IPS-11a (cell line): ENCODE measurements at regions not wholly inside any gene's neighbourhood (a gene's known extent, or its start where the extent isn't known, plus 50 kb on each side); places are given as distances from the start of the nearest gene placed in this dataset.
"Not testable (repeated sequence)": the region's sequence is repeated elsewhere in the genome, so short reads cannot be mapped to it uniquely, and the experiment has no call there.

Experiments
- H3K4me3 ChIP-seq: one replicate; pipeline ENCODE4 v1.5.1; 2013; ENCODE audit warnings: low read depth, low read length, control low read depth

- H3K4me3 ChIP-seq = no peak overlapping the region
Observed at GRCh38 chr17:49898366-49899190, 50.7 kb upstream of the TAC4 start.

DNA sequence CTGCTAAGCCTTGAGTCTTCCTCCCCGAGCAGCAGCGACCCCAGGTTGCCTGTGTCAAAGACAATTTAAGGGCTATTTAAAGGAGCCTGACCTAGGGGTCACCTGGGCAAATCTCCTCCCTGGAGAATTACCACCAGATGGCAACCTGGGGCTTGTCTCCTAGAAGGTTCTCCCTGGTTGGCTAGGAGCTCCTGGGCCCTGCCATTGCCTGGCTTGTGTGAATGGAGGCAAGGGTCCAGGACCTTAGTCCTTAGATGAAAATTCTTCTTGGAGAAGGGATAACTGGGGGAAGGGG is 51.3 kb upstream of the TAC4 start:
- H3K4me3 ChIP-seq = no peak overlapping the region

DNA sequence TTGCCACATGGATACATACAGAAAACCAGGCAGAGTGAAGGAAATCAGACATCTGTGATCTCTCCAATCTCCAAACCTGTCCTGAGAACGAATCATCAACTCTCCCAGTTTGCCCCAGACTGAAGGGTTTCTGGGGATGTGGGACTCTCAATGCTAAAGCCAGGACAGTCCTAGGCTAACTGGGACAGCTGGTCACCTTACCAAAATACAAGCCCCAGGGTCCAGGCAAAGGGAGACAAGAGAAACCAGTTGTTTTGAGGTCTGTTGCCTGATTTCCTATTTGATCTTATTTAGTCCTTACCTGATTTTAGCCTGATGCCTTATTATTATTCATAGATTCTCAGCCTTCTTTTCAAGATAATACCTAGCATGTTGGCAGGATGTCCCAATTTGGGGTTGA is 51.7 kb upstream of the TAC4 start:
- no peak overlapping the region for H3K4me3 ChIP-seq

- H3K4me3 ChIP-seq = not testable (repeated sequence)
Observed at GRCh38 chr17:49900801-49901200, 52.9 kb upstream of the TAC4 start.

GRCh38 chr17:49901460-49902331 is 53.8 kb upstream of the TAC4 start:
- peak overlapping the region; percentile 25 for H3K4me3 ChIP-seq

DNA sequence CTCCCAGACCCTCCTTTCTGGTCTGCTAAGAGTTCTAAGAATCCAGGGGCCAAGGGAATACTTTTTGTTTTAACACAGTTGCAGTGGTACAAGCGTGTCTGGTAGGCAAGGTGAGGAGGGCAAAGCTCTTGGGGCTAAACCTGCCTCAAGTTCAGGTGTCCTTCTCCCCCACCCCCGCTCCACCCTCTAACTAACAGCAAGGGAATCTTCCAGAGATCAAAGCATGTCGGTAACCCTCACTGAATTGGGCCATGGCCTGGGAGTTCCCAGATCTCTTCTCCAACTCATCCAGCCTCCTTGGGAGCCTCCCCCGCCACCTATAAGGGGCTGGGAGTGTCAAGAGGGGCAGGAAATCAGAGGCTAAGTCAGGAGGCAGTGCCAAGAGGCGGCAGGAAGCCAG is 55.7 kb upstream of the TAC4 start:
- no peak overlapping the region for H3K4me3 ChIP-seq

DNA sequence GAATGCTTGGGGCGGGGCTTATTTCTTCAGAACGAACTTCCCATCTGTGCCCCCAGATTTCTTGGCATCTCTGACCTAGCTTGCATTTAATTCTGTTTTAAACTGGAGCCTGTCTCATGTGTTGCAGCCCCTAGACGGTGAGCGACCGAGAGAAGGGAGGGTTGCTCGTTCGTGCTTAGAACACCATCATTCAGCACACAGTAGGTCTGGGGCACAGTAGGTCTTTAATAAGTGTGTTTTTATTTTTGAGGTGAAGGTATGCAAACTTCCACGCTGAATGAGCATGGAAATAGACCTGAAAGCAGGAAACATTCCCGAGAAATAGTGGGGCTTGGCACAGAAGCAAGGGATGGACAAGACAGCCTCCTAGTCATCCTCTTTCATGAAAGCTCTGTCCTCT is 57.0 kb upstream of the TAC4 start:
- no peak overlapping the region for H3K4me3 ChIP-seq

GRCh38 chr17:49906531-49907136 is 58.8 kb upstream of the TAC4 start:
- no peak overlapping the region for H3K4me3 ChIP-seq

DNA sequence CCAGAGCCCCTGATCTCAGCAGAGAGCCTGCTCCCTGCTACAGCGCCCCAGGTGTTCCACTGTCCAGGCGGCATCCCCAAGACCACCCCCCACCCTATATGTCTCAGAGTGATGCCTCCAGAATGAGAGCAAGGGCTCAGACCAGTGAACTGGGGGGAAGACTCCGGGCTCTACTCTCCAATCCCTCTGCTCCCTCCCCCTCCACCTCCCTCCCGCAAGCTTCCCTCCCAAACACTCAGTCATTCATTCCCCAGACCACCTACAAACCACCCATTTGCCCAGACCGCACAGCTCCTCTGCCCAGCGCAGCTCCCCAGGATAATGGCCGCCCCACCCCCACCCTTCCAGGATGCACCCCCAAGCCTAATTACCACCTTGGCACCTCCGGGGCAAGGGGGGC is 59.4 kb upstream of the TAC4 start:
- H3K4me3 ChIP-seq = no peak overlapping the region

DNA sequence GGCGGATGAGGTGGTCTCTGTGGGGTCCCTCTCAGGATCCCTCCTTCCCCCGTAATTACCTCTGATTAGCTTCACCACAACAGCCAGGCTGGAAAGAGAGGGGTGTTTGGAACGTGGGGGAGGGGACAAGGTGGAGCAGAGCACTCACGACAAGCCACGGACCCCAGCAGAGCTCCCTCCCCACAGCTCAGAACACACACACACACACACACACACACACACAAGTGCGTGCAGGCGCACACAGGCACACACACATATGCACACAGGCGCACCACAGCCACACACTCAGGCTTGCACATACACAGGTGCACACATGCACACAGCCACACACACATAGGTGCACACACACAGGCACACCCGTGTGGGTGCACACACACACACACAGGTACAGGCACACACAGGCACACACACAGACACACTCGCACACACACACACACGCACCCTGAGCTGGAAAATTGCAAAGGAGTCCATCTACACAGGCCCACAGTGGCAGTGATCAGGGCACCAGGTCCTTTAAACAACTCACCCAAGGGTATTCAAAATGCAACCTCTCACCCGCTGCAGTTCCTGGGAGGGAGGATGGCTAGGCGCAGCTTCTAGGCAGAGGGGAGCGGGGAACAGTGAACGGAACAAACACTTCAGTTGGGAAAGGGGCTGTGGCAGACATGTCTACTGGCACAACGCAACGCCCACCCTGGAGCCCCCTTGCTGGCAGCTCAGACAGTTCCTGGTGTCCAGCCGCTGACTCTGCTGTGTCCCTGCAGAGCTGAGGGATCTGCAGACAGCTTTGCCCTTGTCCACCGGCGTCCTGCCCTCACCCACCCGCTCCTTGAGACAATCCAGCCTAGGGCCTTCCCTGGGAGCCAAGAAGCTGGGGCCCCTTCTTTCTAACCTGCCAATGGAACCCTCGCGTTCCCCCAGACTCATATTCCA is 59.9 kb upstream of the DLX4 start:
- H3K4me3 ChIP-seq = no peak overlapping the region

DNA sequence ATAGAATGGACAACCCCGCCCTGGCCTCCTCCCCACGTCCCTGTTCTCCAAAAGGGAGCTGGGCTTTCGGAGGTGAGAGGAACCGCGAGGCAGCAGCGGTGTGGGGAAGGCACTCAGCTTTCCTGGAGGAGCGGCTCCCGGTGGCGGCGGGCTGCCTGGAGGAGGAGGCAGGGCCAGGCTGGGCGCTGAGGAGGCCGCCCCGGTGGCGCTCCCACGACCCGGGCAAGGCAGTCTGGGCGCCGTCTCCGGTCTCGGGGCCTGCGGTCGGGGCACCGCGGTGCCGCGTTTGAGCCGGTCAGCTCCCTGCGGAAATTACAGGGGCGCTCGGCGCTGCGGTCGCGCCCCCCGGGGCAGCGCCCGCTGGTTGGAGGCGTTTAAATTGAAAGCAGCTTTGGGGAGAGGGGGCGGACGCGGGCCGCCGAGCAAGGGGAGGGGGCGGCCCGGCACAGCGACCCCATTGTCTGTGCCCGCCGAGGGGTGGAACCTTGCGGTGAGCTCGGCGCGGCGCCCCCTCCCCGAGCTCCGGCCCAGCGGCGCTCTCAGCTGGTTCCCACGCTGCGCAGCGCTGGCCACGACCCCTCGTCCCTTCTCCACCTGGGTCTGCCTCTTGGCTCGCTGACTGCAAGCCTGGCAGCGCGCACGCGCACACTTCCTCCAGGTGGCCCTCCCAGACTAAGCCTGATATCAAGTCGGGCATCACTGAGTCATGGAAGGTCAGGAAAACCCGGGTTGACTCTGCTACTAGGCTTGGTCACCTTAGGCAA is 58.7 kb upstream of the DLX4 start:
- peak overlapping the region; percentile 50 for H3K4me3 ChIP-seq

GRCh38 chr17:49910858-49911204 is 58.2 kb upstream of the DLX4 start:
- peak overlapping the region; percentile 50 for H3K4me3 ChIP-seq

- H3K4me3 ChIP-seq = no peak overlapping the region
Observed at GRCh38 chr17:49911719-49912118, 57.3 kb upstream of the DLX4 start.

DNA sequence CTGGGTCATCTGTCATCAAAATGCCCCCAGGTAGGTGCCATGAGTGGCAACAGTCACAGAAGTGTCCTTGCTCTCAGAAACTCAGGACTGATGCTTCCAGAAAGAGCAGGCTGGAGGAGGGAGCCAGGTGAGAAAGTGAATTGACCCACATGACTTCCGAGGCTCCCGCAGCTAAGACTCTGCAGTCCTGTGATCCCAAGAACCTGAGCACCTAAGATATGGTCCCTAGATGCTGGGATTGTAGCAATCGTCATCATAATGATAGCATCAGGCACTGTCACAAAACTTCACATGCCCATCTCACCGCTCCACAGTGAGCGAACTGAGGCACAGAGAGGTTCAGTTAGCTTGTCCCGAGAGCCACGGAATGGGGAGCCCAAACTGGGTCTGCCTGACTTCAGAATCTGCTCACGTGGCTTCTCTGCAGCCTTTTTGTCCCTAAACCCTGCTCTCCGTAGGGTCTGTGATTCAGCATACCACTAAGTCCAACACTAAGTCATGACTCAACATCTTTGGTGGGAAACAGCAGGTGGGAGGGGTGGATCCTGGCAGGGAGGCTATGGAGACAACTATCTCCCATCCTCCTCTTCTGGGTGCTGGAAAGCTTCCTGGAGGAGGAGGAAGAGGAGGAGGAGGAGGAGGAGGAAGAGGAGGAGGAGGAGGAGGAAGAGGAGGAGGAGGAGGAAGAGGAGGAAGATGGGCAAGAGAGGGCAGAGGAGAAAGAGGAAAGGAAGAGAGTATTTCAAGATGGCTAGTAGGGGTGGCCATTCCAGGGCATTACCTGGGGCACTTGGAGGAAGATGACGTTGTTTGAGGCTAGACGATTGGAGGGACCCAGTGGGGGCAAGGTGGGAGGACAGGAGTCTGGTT is 55.5 kb upstream of the DLX4 start:
- H3K4me3 ChIP-seq = no peak overlapping the region

- no peak overlapping the region for H3K4me3 ChIP-seq
Observed at GRCh38 chr17:49914096-49914490, 54.9 kb upstream of the DLX4 start.

DNA sequence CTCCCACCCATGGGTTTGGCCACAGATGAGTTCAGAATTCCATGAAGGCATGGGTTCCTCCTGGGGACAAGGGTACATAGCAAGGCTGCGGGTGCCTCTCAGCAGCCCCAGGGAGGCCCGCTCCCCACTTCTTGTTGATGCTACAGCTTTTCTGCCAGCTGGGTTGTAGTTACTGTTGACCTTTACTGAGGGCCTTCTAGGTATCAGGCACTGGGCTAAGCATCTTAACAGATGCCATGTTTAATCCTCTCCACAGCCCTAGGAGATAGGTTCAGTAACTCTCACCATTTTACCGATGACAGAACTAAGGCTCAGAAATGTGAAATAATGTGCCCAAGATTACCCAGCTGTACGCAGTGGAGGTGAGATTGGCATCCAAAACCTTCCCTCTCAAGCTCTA is 54.3 kb upstream of the DLX4 start:
- no peak overlapping the region for H3K4me3 ChIP-seq

DNA sequence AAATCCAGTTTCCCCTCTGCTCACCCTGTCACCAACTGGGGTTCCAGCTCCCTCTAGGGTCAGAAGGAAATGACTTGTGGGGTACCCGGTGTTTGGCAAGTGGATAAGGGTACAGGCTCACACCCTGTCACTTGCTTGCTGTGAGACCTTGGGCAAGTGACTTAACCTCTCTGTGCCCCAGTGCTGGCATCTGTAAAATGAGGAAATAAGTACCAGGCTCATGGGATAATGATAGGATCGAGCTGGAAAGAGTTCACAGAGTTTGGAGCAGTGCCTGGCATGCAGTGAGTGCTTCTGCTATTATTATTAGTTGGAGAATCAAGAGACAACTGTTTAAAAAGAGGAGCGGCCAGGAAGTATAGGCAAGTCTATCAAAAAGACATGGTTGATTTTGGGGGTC is 53.7 kb upstream of the DLX4 start:
- no peak overlapping the region for H3K4me3 ChIP-seq

GRCh38 chr17:49915670-49916069 is 53.3 kb upstream of the DLX4 start:
- H3K4me3 ChIP-seq = no peak overlapping the region

DNA sequence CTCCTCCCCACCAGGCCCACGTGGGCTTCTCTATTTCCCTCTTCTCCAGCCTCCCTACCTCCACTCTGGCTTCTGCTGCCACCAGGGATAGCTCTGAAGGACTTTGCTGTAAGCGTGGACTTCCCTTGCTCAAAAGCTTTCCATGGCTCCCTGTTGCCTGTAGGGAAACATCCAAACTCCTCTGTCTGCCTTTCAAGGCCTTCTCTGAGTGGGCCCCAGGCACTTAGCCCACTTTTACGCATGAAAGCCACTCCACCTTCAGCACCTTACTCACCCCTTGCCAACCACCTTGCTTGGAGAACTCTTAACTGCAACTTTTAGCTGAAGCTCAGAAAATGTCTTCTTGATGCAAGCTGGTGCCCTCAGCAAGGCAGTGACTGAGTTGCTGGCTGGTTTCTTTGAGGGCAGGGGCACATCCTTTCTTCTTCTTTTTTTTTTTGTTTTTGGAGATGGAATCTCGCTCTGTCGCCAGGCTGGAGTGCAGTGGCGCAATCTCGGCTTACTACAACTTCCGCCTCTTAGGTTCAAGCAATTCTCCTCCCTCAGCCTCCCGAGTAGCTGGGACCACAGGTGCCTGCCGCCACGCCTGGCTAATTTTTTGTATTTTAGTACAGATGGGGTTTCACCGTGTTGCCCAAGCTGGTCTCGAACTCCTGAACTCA is 52.0 kb upstream of the DLX4 start:
- no peak overlapping the region for H3K4me3 ChIP-seq
